Astrocyte (in vitro differentiated cells and primary cell): ENCODE measurements at regions not wholly inside any gene's neighbourhood (a gene's known extent, or its start where the extent isn't known, plus 50 kb on each side); places are given as distances from the start of the nearest gene placed in this dataset.

Experiments
- DNase-seq: peaks from one replicate; pipeline ENCODE4 v3.0.0-alpha.2; 2010; ENCODE audit warnings: low read depth
- FAIRE-seq: peaks from 2 replicates; lab custom pipeline; 2011; peaks lifted over from hg19 to GRCh38; lab: Jason Lieb, UNC
- H2AFZ ChIP-seq: 2 replicates; pipeline ENCODE4 v1.6.0; 2012; ENCODE audit warnings: low read depth, low read length, inconsistent platforms
- H3K27ac ChIP-seq: 2 replicates; pipeline ENCODE4 v1.5.1; 2011; ENCODE audit warnings: low read depth, low read length, inconsistent platforms
- H3K27me3 ChIP-seq: 2 replicates; pipeline ENCODE4 v1.6.0; 2011; ENCODE audit warnings: low read length, inconsistent platforms; ENCODE audit not compliant: insufficient read depth
- H3K36me3 ChIP-seq: 2 replicates; pipeline ENCODE4 v1.5.1; 2011; ENCODE audit warnings: low read length, inconsistent platforms; ENCODE audit not compliant: insufficient read depth
- H3K4me1 ChIP-seq: 2 replicates; pipeline ENCODE4 v1.5.1; 2011; ENCODE audit warnings: low read length, inconsistent platforms; ENCODE audit not compliant: insufficient read depth
- H3K4me2 ChIP-seq: 2 replicates; pipeline ENCODE4 v1.6.0; 2012; ENCODE audit warnings: low read length, inconsistent platforms
- H3K4me3 ChIP-seq: 2 replicates; pipeline ENCODE4 v1.5.1; 2011; ENCODE audit warnings: low read depth, mild to moderate bottlenecking, low read length, inconsistent platforms; ENCODE audit not compliant: insufficient read depth
- H3K79me2 ChIP-seq: 2 replicates; pipeline ENCODE4 v1.6.0; 2012; ENCODE audit warnings: mild to moderate bottlenecking, low read length, inconsistent platforms; ENCODE audit not compliant: insufficient read depth
- H3K9ac ChIP-seq: 2 replicates; pipeline ENCODE4 v1.6.0; 2012; ENCODE audit warnings: mild to moderate bottlenecking, low read length, inconsistent platforms
- H3K9me3 ChIP-seq: 2 replicates; pipeline ENCODE4 v1.5.1; 2012; ENCODE audit warnings: low read depth, mild to moderate bottlenecking, low read length, inconsistent platforms; ENCODE audit not compliant: insufficient read depth
- H4K20me1 ChIP-seq: 2 replicates; pipeline ENCODE4 v1.6.0; 2012; ENCODE audit warnings: low read length, inconsistent platforms; ENCODE audit not compliant: insufficient read depth
- H3K27ac Mint-ChIP-seq: one replicate; pipeline ENCODE4 v1.8.0; 2021; ENCODE audit warnings: mild to moderate bottlenecking, mixed read lengths; ENCODE audit not compliant: unreplicated experiment
- H3K27me3 Mint-ChIP-seq: one replicate; pipeline ENCODE4 v1.8.0; 2021; ENCODE audit warnings: low read depth, mixed read lengths; ENCODE audit not compliant: unreplicated experiment
- H3K36me3 Mint-ChIP-seq: one replicate; pipeline ENCODE4 v1.8.0; 2021; ENCODE audit warnings: low read depth, mixed read lengths; ENCODE audit not compliant: unreplicated experiment
- H3K4me1 Mint-ChIP-seq: one replicate; pipeline ENCODE4 v1.8.0; 2021; ENCODE audit warnings: low read depth, mixed read lengths; ENCODE audit not compliant: unreplicated experiment
- H3K4me3 Mint-ChIP-seq: one replicate; pipeline ENCODE4 v1.8.0; 2021; ENCODE audit warnings: mild to moderate bottlenecking, moderate library complexity, mixed read lengths; ENCODE audit not compliant: unreplicated experiment
- H3K9me3 Mint-ChIP-seq: one replicate; pipeline ENCODE4 v1.8.0; 2021; ENCODE audit warnings: mild to moderate bottlenecking, mixed read lengths; ENCODE audit not compliant: unreplicated experiment
- EZH2 ChIP-seq: IDR thresholded peaks from 2 replicates; pipeline ENCODE4 v1.6.1; 2012; ENCODE audit warnings: mild to moderate bottlenecking, low read length, inconsistent platforms; ENCODE audit not compliant: insufficient read depth
- TF ChIP-seq, protein P1 (sequence below): IDR thresholded peaks from 2 replicates; pipeline ENCODE4 v1.5.1; 2011; ENCODE audit warnings: low read depth, mild to moderate bottlenecking, inconsistent platforms, low read length, moderate library complexity; ENCODE audit not compliant: insufficient read depth

- Mint-ChIP-seq H3K27ac (no peak overlapping the region), H3K36me3 (no peaks in the 10 kb centered on the region), H3K27me3 (no peaks in the 10 kb centered on the region), H3K9me3 (peaks cover 10% of the 10 kb centered on the region), H3K4me3 (no peak overlapping the region), H3K4me1 (no peaks in the 10 kb centered on the region)
- H3K36me3 ChIP-seq, result no peaks in the 10 kb centered on the region
- H3K27ac ChIP-seq, result no peak overlapping the region
- no peak overlapping the region for H3K9ac ChIP-seq
- H3K79me2 ChIP-seq, result no peaks in the 10 kb centered on the region
- H3K4me3 ChIP-seq, result no peak overlapping the region
- H3K4me1 ChIP-seq, result no peaks in the 10 kb centered on the region
- FAIRE-seq (no peak), DNase-seq (no peak)
- no peak for TF ChIP-seq EZH2
- TF ChIP-seq, protein P1, sequence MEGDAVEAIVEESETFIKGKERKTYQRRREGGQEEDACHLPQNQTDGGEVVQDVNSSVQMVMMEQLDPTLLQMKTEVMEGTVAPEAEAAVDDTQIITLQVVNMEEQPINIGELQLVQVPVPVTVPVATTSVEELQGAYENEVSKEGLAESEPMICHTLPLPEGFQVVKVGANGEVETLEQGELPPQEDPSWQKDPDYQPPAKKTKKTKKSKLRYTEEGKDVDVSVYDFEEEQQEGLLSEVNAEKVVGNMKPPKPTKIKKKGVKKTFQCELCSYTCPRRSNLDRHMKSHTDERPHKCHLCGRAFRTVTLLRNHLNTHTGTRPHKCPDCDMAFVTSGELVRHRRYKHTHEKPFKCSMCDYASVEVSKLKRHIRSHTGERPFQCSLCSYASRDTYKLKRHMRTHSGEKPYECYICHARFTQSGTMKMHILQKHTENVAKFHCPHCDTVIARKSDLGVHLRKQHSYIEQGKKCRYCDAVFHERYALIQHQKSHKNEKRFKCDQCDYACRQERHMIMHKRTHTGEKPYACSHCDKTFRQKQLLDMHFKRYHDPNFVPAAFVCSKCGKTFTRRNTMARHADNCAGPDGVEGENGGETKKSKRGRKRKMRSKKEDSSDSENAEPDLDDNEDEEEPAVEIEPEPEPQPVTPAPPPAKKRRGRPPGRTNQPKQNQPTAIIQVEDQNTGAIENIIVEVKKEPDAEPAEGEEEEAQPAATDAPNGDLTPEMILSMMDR, result no peak
- no peaks in the 10 kb centered on the region for H3K27me3 ChIP-seq
- no peaks in the 10 kb centered on the region for H3K9me3 ChIP-seq
- H3K4me2 ChIP-seq, result no peak overlapping the region
- no peak overlapping the region for H2AFZ ChIP-seq
- no peaks in the 10 kb centered on the region for H4K20me1 ChIP-seq
Observed at GRCh38 chr5:86768699-86769202, 151.0 kb downstream of the COX7C start.

- no peak for FAIRE-seq
- no peak for DNase-seq
- H3K9me3 Mint-ChIP-seq, result no peaks in the 10 kb centered on the region
Observed at GRCh38 chr5:86780018-86780417, 162.3 kb downstream of the COX7C start.

GRCh38 chr5:86786955-86787354 is 169.2 kb downstream of the COX7C start:
- H3K27ac ChIP-seq, result no peak overlapping the region
- FAIRE-seq, result no peak

More at GRCh38 chr5:86780018-86780417, 162.3 kb downstream of the COX7C start:
- no peak overlapping the region for H3K27ac Mint-ChIP-seq
- Histone ChIP-seq H3K79me2 (no peaks in the 10 kb centered on the region), H3K4me1 (no peaks in the 10 kb centered on the region), H3K27ac (no peak overlapping the region), H3K27me3 (no peaks in the 10 kb centered on the region), H3K36me3 (no peaks in the 10 kb centered on the region), H3K9me3 (no peaks in the 10 kb centered on the region), H3K4me2 (no peak overlapping the region), H3K9ac (no peak overlapping the region), H4K20me1 (no peaks in the 10 kb centered on the region), H3K4me3 (no peak overlapping the region), H2AFZ (no peak overlapping the region)
- H3K4me3 Mint-ChIP-seq, result no peak overlapping the region
- TF ChIP-seq, protein P1, result no peak
- TF ChIP-seq EZH2, result no peak
- no peaks in the 10 kb centered on the region for H3K36me3 Mint-ChIP-seq
- H3K4me1 Mint-ChIP-seq, result no peaks in the 10 kb centered on the region
- H3K27me3 Mint-ChIP-seq, result no peaks in the 10 kb centered on the region

More at GRCh38 chr5:86786955-86787354, 169.2 kb downstream of the COX7C start:
- Mint-ChIP-seq H3K27me3 (no peaks in the 10 kb centered on the region), H3K27ac (no peak overlapping the region), H3K36me3 (no peaks in the 10 kb centered on the region), H3K4me1 (no peaks in the 10 kb centered on the region), H3K4me3 (no peak overlapping the region), H3K9me3 (no peaks in the 10 kb centered on the region)
- Histone ChIP-seq H3K4me1 (no peaks in the 10 kb centered on the region), H3K4me3 (no peak overlapping the region), H3K9ac (no peak overlapping the region), H3K9me3 (no peaks in the 10 kb centered on the region), H3K4me2 (no peak overlapping the region), H2AFZ (no peak overlapping the region), H3K27me3 (no peaks in the 10 kb centered on the region), H3K79me2 (no peaks in the 10 kb centered on the region), H3K36me3 (no peaks in the 10 kb centered on the region), H4K20me1 (no peaks in the 10 kb centered on the region)
- DNase-seq, result no peak
- TF ChIP-seq, protein P1, result no peak
- TF ChIP-seq EZH2, result no peak
